ENCODE measurements at regions not wholly inside any gene's neighbourhood (a gene's known extent, or its start where the extent isn't known, plus 50 kb on each side); places are given as distances from the start of the nearest gene placed in this dataset.

DNA sequence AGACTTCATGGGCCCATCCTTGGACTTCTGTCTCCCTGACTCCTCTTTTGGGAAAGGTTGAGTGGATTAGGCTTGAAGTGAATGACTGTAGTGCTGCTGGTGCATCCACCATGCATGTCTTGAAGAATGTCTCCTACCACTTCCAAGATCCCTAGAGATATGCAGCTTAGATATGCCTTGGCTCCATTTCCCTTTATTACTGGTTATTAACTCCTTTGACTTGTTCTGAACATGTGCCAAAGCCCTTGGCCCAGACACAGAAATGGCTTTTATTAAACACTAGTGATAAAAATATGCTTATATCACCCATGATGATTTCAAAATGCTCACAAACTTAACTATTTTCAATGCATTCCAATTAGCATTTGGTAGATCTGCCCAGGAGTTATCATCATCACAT, 90.0 kb upstream of the SLC14A2 start:
- Mint-ChIP-seq H3K4me1 (ENCODE audit: low read depth) (peaks cover 2% of the 10 kb centered on the region), H3K4me3 (ENCODE audit: low read depth) (no peak overlapping the region)
- no peak for DNase-seq (ENCODE audit: low spot score)

DNA sequence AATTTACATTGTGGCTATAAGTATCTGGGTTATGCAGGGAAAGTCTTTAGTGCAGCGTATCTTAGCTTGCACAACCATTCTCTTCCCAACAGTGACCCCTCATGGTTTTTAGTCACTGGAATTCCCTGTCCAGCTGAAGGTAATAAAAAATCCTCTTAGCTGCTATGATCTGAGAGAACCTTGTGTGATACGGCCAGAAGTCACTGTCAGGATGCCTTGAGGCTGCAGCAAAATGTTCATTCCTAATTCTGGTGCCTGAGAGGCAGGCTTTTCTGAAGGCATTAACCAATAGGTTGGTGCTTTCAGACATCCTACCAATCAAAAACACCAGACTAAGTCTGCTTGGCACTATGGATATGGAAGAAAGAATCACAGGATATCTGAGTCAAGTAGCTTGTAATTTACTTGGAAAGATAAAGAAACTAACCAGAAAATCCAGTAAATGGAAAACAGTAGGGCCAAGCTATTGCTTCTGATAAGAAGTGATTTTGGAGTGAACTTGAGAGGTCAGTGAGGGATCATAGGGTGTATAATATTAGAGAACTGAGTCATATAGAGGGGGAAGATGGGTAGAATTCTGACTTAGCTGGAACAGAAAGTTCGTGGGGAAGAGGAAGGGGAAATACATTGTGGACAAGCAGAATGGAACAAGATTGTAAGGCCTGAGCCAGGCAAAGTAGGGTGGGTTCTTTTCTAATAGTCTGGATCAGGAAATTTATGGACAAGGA, 89.0 kb upstream of the SLC14A2 start:
- no peaks in the 10 kb centered on the region for H3K27me3 Mint-ChIP-seq (ENCODE audit: low read depth)
- no peak overlapping the region for H3K4me3 Mint-ChIP-seq (ENCODE audit: low read depth)
- no peaks in the 10 kb centered on the region for H3K9me3 Mint-ChIP-seq
- intact Hi-C loops (cut with micrococcal nuclease): no loop called here
- no peak overlapping the region for H3K27ac Mint-ChIP-seq
- H3K4me1 Mint-ChIP-seq (ENCODE audit: low read depth): peaks cover 2% of the 10 kb centered on the region
- no peak for DNase-seq (ENCODE audit: low spot score)
- H3K36me3 Mint-ChIP-seq (ENCODE audit: low read depth): no peaks in the 10 kb centered on the region

More for the DNA sequence above, 90.0 kb upstream of the SLC14A2 start:
- Mint-ChIP-seq H3K36me3 (ENCODE audit: low read depth) (no peaks in the 10 kb centered on the region), H3K27ac (no peak overlapping the region), H3K27me3 (ENCODE audit: low read depth) (no peaks in the 10 kb centered on the region), H3K9me3 (no peaks in the 10 kb centered on the region)
- intact Hi-C loops (cut with micrococcal nuclease): no loop called here

DNA sequence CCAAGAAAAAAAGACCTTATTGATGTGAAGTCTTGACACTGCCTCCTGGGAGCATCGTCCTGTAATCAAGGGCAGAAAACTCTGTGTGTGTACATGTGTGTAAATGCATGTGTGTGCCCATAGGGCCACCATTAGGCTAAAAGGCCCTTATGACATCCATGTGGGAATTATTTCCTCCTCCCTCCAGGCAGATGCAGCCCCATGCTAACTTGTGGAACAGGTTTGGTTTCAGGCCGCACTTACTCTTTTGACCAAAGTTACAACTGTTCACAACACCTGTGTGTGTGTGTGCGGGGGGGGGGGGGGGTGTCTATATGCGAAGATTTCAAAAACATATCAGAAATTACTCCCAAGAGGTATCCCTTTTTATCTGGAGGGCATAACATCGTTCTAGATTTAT, 87.4 kb upstream of the SLC14A2 start:
- H3K4me1 Mint-ChIP-seq (ENCODE audit: low read depth): no peaks in the 10 kb centered on the region
- no peaks in the 10 kb centered on the region for H3K27me3 Mint-ChIP-seq (ENCODE audit: low read depth)
- H3K27ac Mint-ChIP-seq: no peak overlapping the region
- intact Hi-C loops (cut with micrococcal nuclease): no loop called here
- DNase-seq (ENCODE audit: low spot score): no peak
- H3K4me3 Mint-ChIP-seq (ENCODE audit: low read depth): no peak overlapping the region
- H3K36me3 Mint-ChIP-seq (ENCODE audit: low read depth): no peaks in the 10 kb centered on the region
- peaks cover 4% of the 10 kb centered on the region for H3K9me3 Mint-ChIP-seq

DNA sequence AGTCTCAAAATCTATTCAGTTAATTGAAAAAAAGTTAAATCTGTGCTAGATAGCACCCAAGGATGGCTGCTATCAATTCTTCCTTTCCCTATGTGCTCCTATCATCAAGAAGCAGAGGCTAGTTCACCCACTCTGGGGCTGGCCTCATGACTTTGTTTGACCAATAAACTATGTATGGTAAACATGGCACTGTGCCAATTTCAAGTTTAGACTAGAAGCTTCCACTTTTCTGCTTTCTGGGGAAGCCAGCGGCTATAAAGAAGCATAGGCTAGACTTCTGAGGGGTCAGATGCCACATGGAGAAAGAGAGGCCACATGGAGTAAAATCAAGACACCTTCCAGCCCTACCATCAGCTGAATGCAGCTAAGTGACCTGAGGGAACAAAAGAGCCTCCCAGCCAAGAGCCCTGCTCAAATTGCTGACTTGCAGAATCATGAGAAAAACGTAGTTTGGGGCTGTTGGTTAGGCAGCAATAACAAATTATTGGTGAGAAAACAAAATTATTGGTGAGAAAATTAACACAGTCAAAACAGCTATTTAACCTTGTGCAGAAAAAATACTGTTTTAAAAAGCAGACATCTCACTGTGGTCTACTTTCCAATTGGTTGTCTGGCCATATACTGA, 86.5 kb upstream of the SLC14A2 start:
- Mint-ChIP-seq H3K36me3 (ENCODE audit: low read depth) (no peaks in the 10 kb centered on the region), H3K4me1 (ENCODE audit: low read depth) (no peaks in the 10 kb centered on the region), H3K27ac (no peak overlapping the region), H3K27me3 (ENCODE audit: low read depth) (no peaks in the 10 kb centered on the region), H3K4me3 (ENCODE audit: low read depth) (no peak overlapping the region), H3K9me3 (peaks cover 4% of the 10 kb centered on the region)
- intact Hi-C loops (cut with micrococcal nuclease): no loop called here
- DNase-seq (ENCODE audit: low spot score): no peak

DNA sequence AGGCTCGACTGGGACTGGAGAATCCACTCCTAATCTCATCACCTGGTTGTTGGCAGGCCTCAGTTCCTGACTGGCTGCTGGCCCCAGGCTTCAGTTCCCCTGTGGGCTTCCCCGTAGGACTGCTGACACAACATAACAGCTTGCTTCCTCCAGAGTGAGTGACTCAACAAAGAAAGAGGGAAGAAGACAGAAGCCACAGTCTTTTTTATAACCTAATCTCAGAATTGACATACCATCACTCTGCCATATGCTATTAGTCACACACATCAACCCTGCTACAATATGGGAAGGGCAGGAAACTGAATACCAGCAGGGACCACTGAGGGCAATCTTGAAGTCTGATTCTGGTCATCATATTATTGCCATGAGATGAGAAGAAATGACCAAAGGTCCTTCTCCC, 76.8 kb upstream of the SLC14A2 start:
- no peaks in the 10 kb centered on the region for H3K27me3 Mint-ChIP-seq (ENCODE audit: low read depth)
- no peaks in the 10 kb centered on the region for H3K4me1 Mint-ChIP-seq (ENCODE audit: low read depth)
- H3K27ac Mint-ChIP-seq: no peak overlapping the region
- no peaks in the 10 kb centered on the region for H3K9me3 Mint-ChIP-seq
- intact Hi-C loops (cut with micrococcal nuclease): no loop called here
- no peaks in the 10 kb centered on the region for H3K36me3 Mint-ChIP-seq (ENCODE audit: low read depth)
- no peak for DNase-seq (ENCODE audit: low spot score)
- H3K4me3 Mint-ChIP-seq (ENCODE audit: low read depth): no peak overlapping the region

DNA sequence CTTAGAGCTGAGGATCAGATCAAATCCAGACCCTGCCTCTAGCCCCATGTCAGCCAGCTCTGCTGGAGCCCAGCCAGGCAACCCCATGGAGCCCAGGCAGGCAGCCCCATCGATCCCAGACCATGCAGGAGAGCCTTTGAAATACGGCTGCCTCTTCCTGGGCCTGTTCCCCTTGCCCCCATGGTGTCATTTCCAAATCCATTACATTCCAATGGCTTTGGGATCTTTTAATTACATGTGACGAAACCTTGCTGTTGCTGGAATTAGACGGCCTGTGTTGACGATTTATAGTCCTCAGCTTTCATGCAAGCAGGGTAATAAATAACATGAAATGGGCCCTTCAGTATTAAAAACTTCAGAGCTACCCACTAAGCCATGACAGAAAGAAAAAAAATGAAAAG, 75.8 kb upstream of the SLC14A2 start:
- Mint-ChIP-seq H3K27me3 (ENCODE audit: low read depth) (no peaks in the 10 kb centered on the region), H3K36me3 (ENCODE audit: low read depth) (no peaks in the 10 kb centered on the region), H3K9me3 (no peaks in the 10 kb centered on the region), H3K4me1 (ENCODE audit: low read depth) (no peaks in the 10 kb centered on the region), H3K27ac (no peak overlapping the region), H3K4me3 (ENCODE audit: low read depth) (no peak overlapping the region)
- intact Hi-C loops (cut with micrococcal nuclease): no loop called here
- no peak for DNase-seq (ENCODE audit: low spot score)

DNA sequence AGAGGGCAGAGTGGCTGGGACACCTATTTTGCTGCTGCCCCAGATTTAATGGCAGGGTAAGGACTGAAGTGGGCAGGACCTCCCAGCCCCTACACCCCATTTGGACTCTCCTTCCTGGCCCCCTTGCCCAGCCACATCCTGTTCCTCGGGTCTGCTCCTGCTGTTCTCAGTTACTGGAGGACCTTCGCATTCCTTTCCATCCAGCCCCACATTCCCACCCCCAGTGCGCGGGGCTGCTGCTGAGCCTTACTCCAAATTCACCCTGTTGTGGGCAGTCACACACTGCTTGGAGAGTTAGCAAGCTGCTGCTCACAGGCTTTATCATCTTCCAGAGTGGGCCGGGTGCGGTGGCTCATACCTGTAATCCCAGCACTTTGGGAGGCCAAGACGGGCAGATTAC, 75.2 kb upstream of the SLC14A2 start:
- no peak for DNase-seq (ENCODE audit: low spot score)
- intact Hi-C loops (cut with micrococcal nuclease): no loop called here
- Mint-ChIP-seq H3K9me3 (no peaks in the 10 kb centered on the region), H3K4me1 (ENCODE audit: low read depth) (no peaks in the 10 kb centered on the region), H3K36me3 (ENCODE audit: low read depth) (no peaks in the 10 kb centered on the region), H3K27ac (no peak overlapping the region), H3K27me3 (ENCODE audit: low read depth) (no peaks in the 10 kb centered on the region), H3K4me3 (ENCODE audit: low read depth) (no peak overlapping the region)

DNA sequence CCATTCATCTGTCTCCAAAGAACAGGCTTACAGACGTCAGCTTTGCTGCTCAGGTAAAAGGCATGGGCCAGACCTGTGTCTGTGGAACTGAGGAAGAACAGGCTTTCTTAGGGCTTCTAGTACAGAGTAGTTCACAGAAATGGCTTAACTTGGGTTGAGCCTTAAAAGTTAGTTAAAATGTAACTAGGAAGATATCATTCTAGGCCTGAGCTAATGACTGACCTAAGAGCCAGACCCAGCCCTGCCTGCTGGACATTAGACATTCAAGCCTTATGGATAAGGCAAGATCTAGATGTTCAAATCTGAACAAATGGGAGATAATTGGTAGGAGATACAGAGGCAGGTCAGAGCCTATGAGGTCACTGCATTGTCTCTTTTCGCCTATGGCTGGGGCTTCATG, 73.9 kb upstream of the SLC14A2 start:
- DNase-seq (ENCODE audit: low spot score): no peak
- Mint-ChIP-seq H3K4me1 (ENCODE audit: low read depth) (no peaks in the 10 kb centered on the region), H3K27me3 (ENCODE audit: low read depth) (no peaks in the 10 kb centered on the region), H3K4me3 (ENCODE audit: low read depth) (no peak overlapping the region), H3K9me3 (no peaks in the 10 kb centered on the region), H3K27ac (no peak overlapping the region), H3K36me3 (ENCODE audit: low read depth) (no peaks in the 10 kb centered on the region)
- intact Hi-C loops (cut with micrococcal nuclease): no loop called here

DNA sequence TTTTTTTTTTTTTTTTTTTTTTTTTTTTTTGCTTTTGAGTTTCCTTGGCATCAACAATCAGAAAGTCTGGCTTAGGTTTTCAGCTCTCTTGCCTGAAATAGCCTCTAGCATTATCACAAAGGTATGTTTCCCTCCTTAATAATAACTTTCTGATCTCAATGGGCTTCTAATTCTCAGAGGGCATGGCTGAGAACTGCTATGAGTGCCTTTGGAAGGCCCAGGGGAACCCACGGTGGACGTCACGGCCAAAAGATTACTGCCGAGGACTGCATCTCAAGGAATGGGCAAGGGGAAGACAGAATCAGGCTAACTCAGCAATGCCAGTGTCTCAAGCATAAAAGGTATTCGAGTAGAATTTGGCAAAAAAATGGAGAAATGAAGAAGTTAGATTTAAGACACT, 73.2 kb upstream of the SLC14A2 start:
- intact Hi-C loops (cut with micrococcal nuclease): no loop called here
- Mint-ChIP-seq H3K9me3 (no peaks in the 10 kb centered on the region), H3K4me3 (ENCODE audit: low read depth) (no peak overlapping the region), H3K27me3 (ENCODE audit: low read depth) (no peaks in the 10 kb centered on the region), H3K36me3 (ENCODE audit: low read depth) (no peaks in the 10 kb centered on the region), H3K4me1 (ENCODE audit: low read depth) (no peaks in the 10 kb centered on the region), H3K27ac (no peak overlapping the region)
- DNase-seq (ENCODE audit: low spot score): no peak

DNA sequence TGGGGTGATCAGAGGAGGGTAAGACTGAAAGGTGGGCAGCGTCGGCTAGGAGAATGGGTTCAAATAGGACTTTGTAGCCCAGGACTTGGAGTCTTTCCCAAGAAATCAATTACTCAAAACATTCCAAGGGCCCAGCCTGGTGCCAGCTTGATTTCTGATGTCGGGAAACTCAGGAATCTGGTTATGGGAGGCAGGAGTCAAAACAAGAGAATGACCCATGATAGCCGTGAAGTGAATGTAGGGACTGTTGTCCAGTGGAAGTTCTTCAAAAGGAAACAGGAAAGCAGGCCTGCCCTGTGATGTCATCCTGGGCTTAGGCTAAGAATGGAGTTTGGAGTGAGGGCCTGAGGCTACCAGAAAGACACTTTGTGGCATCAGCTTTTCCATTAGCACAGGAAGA, 67.4 kb upstream of the SLC14A2 start:
- Mint-ChIP-seq H3K9me3 (no peaks in the 10 kb centered on the region), H3K27ac (no peak overlapping the region), H3K36me3 (ENCODE audit: low read depth) (no peaks in the 10 kb centered on the region), H3K4me1 (ENCODE audit: low read depth) (no peaks in the 10 kb centered on the region), H3K27me3 (ENCODE audit: low read depth) (peaks cover 3% of the 10 kb centered on the region), H3K4me3 (ENCODE audit: low read depth) (no peak overlapping the region)
- DNase-seq (ENCODE audit: low spot score): no peak
- intact Hi-C loops (cut with micrococcal nuclease): no loop called here

DNA sequence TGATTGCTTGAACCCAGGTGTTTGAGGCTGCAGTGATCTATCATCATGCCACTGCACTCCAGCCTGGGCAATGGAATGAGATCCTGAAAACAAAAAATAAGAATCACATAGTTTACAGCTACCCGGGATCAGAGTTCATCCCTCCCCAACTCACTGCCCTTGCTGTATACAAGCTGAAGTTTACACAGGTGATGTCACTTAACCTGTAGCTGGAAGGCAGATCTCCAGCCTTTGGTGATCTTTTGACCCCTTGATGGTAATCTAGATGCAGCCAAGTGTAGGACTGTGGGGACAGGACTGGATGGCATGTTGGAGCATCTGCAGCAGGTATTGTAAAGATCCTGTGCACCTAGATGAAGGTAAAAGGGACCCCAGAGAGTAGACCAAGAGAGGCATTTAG, 66.7 kb upstream of the SLC14A2 start:
- Mint-ChIP-seq H3K27ac (no peak overlapping the region), H3K4me3 (ENCODE audit: low read depth) (no peak overlapping the region), H3K36me3 (ENCODE audit: low read depth) (no peaks in the 10 kb centered on the region), H3K9me3 (no peaks in the 10 kb centered on the region), H3K4me1 (ENCODE audit: low read depth) (no peaks in the 10 kb centered on the region), H3K27me3 (ENCODE audit: low read depth) (peaks cover 3% of the 10 kb centered on the region)
- no peak for DNase-seq (ENCODE audit: low spot score)
- intact Hi-C loops (cut with micrococcal nuclease): no loop called here

DNA sequence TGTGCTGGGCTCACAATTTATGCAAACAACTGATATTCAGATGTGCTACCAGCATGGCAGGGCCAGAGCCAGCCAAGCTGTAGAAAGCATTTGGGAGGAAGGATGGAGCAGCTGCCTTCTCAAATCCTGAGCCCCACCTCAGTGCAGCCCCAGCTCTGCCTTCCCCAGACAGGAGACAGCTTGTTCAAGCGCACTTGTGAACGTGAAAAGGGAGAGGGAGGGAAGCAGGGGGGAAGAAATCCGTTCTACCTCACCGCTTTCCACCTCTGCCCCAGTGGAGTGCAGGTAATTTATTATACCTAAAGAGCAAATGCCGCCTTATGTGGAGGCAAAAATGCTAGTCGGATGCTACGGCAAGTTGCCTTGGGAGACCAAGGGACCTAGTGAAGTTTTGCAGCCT, 66.0 kb upstream of the SLC14A2 start:
- no peak overlapping the region for H3K27ac Mint-ChIP-seq
- H3K4me1 Mint-ChIP-seq (ENCODE audit: low read depth): no peaks in the 10 kb centered on the region
- intact Hi-C loops (cut with micrococcal nuclease): no loop called here
- no peaks in the 10 kb centered on the region for H3K36me3 Mint-ChIP-seq (ENCODE audit: low read depth)
- peaks cover 4% of the 10 kb centered on the region for H3K27me3 Mint-ChIP-seq (ENCODE audit: low read depth)
- DNase-seq (ENCODE audit: low spot score): no peak
- no peaks in the 10 kb centered on the region for H3K9me3 Mint-ChIP-seq
- no peak overlapping the region for H3K4me3 Mint-ChIP-seq (ENCODE audit: low read depth)

DNA sequence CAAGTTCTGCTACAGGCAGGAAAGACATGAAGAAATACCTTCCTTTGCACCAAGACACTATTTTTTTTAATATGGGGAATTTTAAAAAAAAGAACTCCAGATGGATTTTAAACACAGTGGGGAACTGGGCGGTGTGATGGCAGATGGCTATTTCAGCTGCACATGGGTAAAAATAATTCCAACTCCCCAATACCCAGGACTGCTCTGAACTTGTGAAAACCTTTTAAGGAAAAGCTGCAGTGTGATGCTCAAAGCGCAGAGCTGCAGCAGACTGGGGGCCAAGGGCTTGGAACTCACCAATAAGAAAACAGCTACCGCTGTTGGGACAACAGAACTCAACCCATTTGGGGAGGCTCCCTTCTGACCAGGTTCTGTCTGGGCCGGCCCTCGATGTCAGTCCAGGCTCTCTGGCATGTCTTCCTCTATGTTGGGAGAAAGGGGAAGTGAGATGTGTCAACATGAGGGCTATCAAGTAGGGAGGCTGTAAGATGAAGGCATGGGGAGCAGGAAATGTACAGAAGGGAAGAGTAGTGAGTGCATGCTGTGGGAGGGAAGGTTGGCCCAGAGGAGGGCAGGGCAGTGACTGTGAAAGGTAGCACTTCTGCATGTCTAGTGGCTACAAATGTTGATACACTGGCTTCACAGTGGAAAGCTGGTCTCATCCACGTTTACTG, 64.0 kb upstream of the SLC14A2 start:
- Mint-ChIP-seq H3K4me1 (ENCODE audit: low read depth) (no peaks in the 10 kb centered on the region), H3K27me3 (ENCODE audit: low read depth) (peaks cover 5% of the 10 kb centered on the region)

More for the DNA sequence above, 64.0 kb upstream of the SLC14A2 start:
- intact Hi-C loops (cut with micrococcal nuclease): no loop called here
- Mint-ChIP-seq H3K9me3 (no peaks in the 10 kb centered on the region), H3K4me3 (ENCODE audit: low read depth) (no peak overlapping the region), H3K36me3 (ENCODE audit: low read depth) (no peaks in the 10 kb centered on the region), H3K27ac (no peak overlapping the region)
- DNase-seq (ENCODE audit: low spot score): no peak
